Suppressor macrophage (primary cell): ENCODE measurements at regions not wholly inside any gene's neighbourhood (a gene's known extent, or its start where the extent isn't known, plus 50 kb on each side); places are given as distances from the start of the nearest gene placed in this dataset.
A peak's percentile ranks its signal among the peaks of the same experiment; 100 is the strongest.

Experiments
- DNase-seq, 4 experiments: peaks; one replicate each; pipeline ENCODE4 v3.0.0-alpha.2; 2020 to 2022

GRCh38 chr6:137692806-137693205, 174.3 kb upstream of the TNFAIP3 start:
- DNase-seq, result peak in 1 of 4 experiments; percentile 35

- peak in 1 of 4 experiments; percentile 46 for DNase-seq
Measured at GRCh38 chr6:137693711-137694110, 173.3 kb upstream of the TNFAIP3 start.

- DNase-seq, result no peak
Measured at GRCh38 chr6:137696765-137697164, 170.3 kb upstream of the TNFAIP3 start.

- DNase-seq, result no peak
Measured at GRCh38 chr6:137697267-137697938, 169.7 kb upstream of the TNFAIP3 start.

GRCh38 chr6:137698636-137699030, 168.4 kb upstream of the TNFAIP3 start:
- DNase-seq, result peak; percentile 81 to 93 (median 89)

GRCh38 chr6:137699031-137699683, 167.9 kb upstream of the TNFAIP3 start:
- DNase-seq, result peak; percentile 72 to 91 (median 85)

GRCh38 chr6:137700161-137700560, 166.9 kb upstream of the TNFAIP3 start:
- no peak for DNase-seq

- DNase-seq, result no peak
Measured at GRCh38 chr6:137700751-137701477, 166.1 kb upstream of the TNFAIP3 start.

- DNase-seq, result no peak
Measured at GRCh38 chr6:137701942-137702341, 165.1 kb upstream of the TNFAIP3 start.

- no peak for DNase-seq
Measured at GRCh38 chr6:137702791-137703424, 164.2 kb upstream of the TNFAIP3 start.

GRCh38 chr6:137704802-137705159, 162.3 kb upstream of the TNFAIP3 start:
- peak in 1 of 4 experiments; percentile 26 for DNase-seq

GRCh38 chr6:137705160-137706082, 161.6 kb upstream of the TNFAIP3 start:
- peak; percentile 70 to 81 (median 78) for DNase-seq

- DNase-seq, result no peak
Measured at GRCh38 chr6:137706083-137706750, 160.8 kb upstream of the TNFAIP3 start.

GRCh38 chr6:137707038-137707589, 159.9 kb upstream of the TNFAIP3 start:
- DNase-seq, result no peak

- DNase-seq, result peak; percentile 75 to 90 (median 84)
Measured at GRCh38 chr6:137707590-137708360, 159.3 kb upstream of the TNFAIP3 start.

GRCh38 chr6:137708481-137708880, 158.6 kb upstream of the TNFAIP3 start:
- DNase-seq, result no peak

GRCh38 chr6:137709424-137710236, 157.4 kb upstream of the TNFAIP3 start:
- no peak for DNase-seq

GRCh38 chr6:137711972-137712371, 155.1 kb upstream of the TNFAIP3 start:
- DNase-seq, result peak in 1 of 4 experiments; percentile 48

GRCh38 chr6:137712587-137712986, 154.5 kb upstream of the TNFAIP3 start:
- DNase-seq, result no peak
